HL-60 (cell line): ENCODE measurements at regions not wholly inside any gene's neighbourhood (a gene's known extent, or its start where the extent isn't known, plus 50 kb on each side); places are given as distances from the start of the nearest gene placed in this dataset.

Source experiments
- CTCF ChIP-seq: IDR thresholded peaks from one replicate; pipeline ENCODE4 v1.5.1; 2011; ENCODE audit warnings: low read length, control low read depth, inconsistent platforms; ENCODE audit not compliant: insufficient read depth
- SPI1 ChIP-seq: IDR thresholded peaks from 2 replicates; pipeline ENCODE4 v1.6.1; 2012; ENCODE audit warnings: low read depth, mild to moderate bottlenecking, borderline replicate concordance

- TF ChIP-seq CTCF, result no peak
- no peak for TF ChIP-seq SPI1
These were observed 329.3 kb upstream of the BRINP1 start for GRCh38 chr9:119698535-119698934.
